NCI-H69 (cell line): ENCODE measurements at regions not wholly inside any gene's neighbourhood (a gene's known extent, or its start where the extent isn't known, plus 50 kb on each side); places are given as distances from the start of the nearest gene placed in this dataset.
"Not testable (repeated sequence)": the region's sequence is repeated elsewhere in the genome, so short reads cannot be mapped to it uniquely, and the experiment has no call there.

ENCODE experiments used
- DNase-seq: peaks from one replicate; lab custom pipeline; 2025; lab: John Stamatoyannopoulos, UW

DNA sequence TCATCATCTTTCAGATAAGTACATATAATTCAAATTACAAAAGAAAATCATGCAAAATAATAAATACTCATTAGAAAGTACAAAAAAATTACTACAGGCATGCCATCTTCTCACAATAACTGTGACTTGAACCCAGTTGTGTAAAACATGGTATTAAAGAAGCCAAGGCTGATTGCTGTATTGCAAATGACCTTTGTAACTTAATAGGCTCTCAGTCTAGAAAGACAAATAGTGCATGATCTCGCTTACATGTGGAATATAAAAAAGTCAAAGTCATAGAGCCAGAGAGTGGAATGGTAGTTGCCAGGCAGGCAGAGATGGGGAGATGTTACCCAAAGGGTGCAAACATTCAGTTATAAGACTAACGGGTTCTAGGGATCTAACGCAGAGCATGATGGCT is 626.1 kb downstream of the COL12A1 start:
- no peak for DNase-seq

DNA sequence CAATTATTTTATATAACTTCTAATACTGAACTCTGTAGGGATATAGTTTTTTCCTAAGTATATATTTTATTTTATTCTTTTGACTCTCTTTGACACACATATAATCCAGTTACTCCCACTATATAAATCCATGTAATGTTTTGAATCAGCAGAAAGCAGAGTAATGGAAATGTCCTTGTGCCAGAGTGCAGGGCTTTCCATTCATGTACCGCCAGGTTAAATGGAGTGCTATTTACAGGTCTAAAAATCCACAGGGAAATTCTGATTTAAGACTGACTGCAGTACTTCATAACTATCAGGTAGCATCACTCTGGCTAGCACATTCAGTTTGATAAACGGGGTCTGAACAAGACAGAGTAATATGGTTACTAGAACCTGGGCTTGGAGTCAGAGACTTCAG is 626.8 kb downstream of the COL12A1 start:
- DNase-seq = no peak

DNA sequence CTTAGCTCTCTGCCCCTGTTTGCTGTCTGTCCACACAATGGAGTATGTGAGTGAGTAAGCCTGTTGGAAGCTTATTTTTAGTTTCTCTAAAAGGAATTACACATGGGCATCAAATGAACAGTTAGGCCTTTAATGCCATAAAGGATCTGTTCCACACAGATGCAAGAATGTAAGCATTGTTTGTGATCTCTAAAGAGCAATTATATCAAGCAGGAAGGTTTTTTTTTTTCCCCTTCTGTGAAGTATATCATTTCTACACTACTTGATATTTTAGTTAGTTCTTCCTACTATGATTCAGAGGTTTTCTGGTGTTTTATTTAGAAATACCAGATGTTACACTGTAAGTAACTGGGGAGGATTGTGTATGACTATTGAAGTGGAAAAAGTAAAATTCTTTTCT is 627.5 kb downstream of the COL12A1 start:
- DNase-seq = no peak

DNA sequence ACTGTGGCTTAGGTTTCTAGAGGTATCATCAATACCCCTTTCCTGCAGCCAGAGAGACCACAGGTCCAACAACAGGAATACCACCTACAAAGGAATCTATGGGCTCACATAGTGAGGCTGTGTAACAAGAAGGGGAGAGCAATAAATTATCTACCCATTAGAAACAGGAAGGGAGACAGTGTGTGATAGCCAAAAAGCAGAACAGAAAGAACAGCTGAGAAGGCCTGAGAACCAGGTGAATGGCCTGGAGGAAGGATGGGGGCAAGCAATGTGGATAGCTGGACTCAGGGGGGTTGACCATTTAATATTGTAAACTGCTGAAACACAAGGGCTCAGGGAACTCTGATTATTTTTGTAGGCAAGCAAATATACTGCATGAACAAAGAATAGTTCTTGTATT is 628.2 kb downstream of the COL12A1 start:
- no peak for DNase-seq

DNA sequence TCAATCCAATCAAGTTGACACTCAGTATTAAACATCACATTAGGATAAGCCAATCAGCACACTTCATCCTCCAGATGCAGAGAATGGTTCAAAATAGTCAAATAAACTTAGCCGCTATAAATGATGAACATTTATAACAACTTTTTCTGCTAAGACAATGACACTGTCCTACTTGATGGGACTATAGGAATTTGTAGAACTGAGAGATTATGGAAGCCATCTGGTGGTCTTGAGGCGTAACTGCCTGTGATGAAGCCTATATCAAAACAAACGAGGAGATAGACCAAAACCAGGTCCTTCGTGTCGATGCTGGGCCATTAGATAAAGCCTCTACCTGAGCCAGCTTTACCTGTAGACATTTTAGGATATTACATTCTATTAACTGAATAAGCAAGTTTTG is 631.1 kb downstream of the COL12A1 start:
- DNase-seq = peak; percentile 21

DNA sequence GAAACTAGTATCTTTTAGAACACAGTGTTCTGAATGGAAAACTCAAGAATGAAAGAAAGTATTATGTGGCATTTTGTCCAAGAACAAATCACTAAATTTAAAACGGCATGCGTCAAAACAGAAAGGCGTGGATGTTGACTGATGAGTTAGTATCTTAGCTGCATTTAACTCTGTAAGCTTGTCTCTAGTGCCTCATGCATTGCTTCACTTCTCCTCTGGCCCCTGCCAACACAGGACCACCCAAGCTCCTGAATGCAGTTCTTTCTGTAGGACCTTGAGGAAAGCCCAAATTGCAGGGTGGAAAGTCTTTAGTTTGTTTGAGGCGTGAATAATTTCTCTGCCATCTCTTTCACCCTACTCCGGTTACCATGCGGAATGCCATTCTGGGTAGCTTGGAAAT is 632.2 kb downstream of the COL12A1 start:
- no peak for DNase-seq

DNA sequence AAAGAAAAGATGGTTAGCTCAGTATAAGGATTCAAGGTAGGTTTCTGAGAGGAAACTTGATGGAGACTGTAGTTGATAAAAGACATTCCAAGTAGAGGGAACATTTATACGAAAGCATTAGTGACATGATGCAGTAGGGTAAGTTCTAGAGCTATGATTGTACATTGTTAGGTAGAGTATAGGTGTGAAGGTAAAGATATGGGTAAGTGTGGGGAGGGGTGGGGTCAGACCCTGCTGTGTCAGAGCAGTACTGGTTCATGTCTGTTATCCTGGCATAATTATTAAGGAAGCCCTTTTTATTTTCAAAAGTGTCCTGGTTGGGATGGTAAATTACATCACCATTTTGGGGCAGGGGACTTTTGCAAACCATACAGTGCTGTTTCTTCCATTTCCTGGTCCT is 635.8 kb downstream of the COL12A1 start:
- no peak for DNase-seq

DNA sequence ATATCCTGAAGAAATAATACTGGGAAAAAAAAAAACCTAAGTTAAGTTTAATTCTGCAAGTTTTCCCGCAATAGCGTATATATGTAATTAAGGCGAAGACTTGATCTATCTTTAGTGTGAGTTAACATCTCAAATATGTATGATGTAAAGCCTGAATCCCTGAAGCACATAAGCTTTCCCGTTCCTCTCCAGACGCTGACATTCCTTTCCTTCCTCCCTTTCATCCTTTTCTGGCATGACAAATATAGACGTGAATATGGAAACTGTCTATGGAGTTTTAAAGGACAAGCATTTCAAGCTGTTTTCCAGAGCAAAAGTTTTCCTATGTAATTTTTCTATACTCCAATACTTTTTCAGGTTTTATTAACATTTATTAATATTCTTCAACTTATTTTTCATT is 637.0 kb downstream of the COL12A1 start:
- no peak for DNase-seq

DNA sequence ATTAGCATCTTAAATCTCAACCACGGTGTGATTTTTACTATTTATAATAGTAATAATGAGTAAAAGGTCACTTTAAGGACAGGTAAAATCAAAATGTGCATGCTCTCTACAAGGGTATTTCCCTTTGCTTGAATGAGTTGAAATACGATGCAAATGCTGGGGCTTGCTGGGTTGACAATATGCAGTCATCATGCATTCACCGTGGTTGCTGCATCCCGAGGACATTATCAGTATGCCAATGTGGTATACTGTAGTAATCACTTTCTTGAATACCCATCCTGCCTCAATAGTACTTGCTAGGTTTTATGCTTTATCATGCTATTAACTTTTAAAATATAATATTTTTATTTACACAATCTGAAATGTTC is 637.9 kb downstream of the COL12A1 start:
- DNase-seq = not testable (repeated sequence)

DNA sequence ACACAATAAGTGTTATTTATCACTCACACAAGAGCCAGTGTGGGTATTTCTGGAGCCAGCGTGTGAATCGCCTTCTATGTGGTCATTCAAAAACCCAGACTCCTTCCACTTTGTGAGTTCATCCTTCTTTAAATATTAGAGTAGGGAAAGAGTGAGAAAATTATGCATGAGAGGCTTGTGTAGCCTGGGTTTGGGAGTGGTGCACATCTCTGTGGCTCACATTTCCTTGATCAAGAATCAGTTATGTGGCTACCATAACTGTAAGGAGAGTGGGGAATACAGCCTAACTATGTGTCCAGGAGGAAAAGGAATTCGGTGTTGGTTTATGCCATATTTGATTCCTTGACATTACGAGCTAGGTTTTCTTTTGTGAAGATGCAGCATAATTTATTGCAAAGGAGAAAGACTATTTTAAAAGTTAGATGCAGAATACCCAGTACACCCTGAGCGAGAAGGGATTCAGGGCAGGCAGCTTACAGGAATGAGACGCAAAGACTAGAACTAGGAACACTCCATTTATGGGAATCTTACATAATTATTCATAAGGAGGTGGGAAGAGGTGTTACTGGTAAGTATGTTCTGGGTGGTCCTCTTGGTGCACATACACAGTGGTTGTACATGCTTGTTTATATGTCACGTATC is 638.5 kb downstream of the COL12A1 start:
- no peak for DNase-seq

DNA sequence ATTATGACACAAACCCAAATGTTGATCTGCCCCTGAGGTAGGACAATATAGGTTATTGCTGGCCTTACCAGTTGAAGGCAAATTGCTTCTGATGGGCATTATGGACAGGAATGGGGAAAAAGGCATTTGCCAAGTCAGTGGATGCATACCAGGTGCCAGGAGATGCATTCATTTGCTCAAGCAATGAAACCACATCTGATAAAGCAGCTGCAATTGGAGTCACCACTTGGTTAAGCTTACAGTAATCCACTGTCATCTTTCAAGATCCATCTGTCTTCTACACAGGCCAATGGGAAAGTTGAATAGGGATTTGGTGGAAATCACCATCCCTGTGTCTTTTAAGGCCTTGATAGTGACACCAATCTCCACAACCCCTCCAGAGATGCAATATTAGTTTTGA is 648.6 kb downstream of the COL12A1 start:
- no peak for DNase-seq

DNA sequence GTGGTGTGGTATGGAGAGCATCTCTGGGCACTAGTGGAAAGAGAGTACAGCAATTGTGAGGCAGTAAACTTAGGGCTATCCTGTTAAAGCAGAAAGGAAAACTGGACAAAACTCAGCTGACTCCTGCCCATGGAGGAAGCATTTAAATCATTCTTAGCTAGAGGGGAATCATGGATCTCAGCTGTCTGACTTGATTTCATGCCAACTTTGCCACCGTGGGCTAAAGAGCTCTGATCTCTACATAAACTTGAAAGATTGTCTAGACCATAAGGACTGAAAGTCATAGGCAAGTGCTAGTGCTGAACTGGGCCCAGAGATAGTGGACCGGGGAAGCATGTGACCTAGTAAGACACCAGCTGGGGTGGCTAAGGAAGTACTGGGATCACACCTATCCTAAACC is 651.8 kb downstream of the COL12A1 start:
- DNase-seq = no peak

DNA sequence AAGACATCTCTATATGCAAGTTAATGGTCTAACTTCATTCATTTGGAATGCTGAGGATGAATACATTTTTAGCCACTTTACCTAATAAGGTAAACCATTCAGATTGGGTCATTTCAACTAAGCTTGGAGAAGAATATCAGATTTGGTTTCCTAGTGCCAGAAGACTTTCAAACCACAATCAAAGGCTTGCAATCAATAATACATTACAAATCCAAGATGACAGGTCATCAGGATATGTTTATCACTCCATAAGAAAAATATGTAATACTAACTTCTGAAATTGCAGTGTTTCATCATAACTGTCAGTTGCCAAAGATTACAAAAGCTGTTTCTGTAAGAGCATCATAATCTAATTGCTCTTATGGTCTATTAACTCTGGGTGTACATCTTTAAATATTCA is 654.0 kb downstream of the COL12A1 start:
- no peak for DNase-seq

DNA sequence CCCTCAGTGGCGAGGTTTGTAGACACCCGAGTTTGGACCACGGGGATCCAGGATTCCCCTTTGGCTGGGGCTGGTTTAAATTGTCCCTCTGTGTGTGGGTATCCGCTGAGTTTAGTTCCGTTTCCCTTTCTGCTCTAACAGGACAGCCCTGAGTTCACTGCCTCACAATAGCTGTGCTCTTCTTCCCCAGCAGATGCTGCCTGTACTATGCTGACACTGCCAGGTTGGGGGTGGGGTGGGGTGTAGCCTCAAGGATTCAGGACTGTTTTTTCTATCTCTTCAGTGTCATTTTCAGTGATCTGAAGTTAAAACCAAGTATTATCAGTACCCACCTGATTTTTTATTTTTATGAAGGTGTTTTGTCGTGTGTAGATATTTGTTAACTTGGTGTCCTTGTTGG is 655.0 kb downstream of the COL12A1 start:
- DNase-seq = no peak

DNA sequence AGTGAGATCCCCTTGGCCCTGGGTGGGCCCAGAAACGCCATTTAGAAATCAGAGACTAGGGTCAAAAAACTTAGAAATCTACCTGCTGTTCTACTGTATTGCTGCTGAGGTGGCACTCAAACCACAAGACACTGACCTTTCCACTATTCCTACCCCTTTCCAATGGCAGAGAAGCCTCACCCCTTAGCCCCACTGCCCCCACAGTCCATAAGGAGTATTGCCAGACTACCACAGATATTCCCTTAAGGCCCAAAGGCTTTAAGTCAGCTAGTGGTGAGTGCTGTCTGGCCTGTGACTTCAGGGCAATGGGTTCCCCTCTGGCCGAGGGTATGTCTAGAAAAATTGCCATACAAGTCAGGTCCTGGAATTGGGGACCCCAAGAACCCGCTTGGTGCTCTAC is 656.1 kb downstream of the COL12A1 start:
- DNase-seq = no peak

DNA sequence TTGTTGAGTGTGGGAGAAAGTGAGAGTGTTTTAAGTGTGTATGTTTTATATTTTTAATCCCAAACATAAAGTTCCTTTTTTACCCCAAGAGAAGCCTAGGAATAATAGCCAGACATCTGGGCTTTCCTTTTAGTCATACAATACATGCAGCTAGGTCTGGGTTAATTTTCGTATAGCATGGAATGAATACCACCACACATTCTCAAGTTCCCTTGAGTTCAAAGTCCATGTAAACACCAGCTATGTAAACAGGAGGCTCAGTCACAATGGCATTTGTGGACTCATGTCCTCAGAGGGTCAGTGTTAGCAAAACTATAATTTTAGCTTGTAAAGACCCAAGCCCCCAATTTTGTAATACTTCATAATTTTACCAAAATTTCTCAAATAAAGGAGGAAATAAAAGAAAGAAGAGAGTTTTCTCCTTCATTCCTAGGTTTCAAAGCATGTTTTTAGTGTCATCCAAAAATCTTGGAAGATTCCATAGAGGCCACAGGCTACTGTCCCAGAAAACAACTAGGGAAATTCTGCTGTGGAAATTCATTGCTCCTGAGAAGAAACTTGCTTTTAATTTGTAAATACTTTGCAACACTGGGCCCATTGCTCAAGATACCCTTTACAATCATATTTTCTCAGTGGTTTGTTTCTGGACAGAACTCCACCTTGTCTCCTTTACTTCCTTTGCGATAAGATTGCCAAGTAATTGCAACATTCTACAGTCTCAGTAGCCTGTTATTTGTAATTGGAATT is 671.2 kb downstream of the COL12A1 start:
- DNase-seq = peak; percentile 9

DNA sequence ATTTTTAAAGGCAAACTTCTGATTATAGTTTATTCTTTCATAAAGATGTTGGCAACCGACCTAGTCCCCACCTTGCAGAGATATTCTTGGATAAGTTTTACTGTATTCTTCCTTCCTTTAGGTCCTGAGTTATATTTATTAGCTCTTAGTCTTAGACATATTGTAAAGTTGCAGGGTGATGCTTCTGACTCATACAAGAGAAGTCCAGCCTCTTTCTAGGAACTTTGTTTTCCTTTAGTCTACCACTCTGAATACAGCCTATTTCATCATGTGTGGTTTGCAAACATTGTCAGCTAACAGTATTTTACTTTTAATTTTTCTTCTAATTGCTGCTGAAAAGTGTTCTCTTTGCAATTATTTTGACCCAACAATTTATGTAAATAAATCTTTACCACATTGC is 686.7 kb downstream of the COL12A1 start:
- DNase-seq = no peak

DNA sequence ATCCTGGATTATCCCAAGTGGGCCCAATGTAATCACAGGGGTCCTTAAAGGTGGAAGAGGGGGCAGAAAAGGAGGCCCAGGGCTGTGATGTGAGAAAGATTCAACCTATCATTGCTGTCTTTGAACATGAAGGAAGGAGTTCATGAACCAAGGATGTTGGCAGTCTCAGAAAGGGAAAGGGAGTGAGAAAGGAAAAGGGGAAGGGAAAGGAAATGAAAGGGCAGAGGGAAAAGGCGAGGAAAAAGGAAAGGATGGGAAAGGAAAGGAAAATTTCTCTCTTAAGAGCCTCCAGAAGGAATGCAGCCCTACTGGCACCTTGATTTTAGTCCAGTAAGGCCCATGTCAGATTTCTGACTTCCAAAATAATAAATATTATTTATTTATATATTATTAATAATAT is 687.8 kb downstream of the COL12A1 start:
- no peak for DNase-seq

DNA sequence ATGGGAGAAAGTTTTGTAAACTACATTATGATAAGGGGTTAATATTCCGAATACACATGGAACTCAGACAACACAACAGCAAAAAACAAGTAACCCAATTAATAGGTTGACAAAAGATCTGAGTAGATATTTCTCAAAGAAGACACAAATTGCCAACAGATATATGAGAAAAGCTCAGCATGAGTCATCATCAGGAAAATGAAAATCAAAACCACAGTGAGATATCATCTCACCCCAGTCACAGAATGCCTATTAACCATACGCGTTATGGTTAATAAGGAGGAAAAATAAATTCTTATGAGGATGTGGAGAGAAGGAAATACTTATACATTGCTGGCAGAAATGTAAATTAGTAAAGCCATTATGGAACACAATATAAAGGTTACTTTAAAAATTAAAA is 695.0 kb downstream of the COL12A1 start:
- DNase-seq = no peak

DNA sequence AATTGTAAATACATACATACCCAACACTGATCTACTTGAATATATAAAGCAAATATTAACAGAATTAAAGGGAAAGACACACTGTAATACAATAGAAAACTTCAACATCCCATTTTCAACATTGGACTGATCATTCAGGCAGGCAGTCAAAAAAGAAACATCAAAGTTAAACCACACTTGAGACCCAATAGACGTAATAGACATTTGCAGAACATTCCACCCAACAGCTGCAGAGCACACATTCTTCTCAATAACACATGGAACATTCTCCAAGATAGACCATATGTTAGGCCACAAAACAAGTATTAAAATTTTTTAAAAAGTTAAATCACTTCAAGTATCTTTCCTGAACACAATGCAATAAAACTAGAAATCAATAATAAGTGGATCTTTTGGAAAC is 698.2 kb downstream of the COL12A1 start:
- DNase-seq = no peak

DNA sequence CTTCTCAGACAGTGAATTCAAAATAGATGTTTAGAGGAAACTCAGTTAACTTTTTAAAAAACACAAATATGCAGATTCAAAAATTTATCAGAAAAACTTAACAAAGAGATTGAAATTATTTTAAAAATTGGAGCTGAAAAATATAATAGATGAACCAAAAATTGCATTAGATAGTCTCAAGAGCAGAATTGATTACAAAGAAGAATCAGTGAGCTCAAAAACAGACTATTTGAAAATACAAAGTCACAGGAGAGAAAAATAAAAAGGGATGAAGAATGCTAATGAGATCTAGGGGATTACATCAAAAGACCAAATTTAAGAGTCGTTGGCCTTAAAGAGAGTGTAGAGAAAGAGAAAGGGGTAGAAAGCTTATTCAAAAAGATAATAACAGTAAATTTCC is 700.5 kb downstream of the COL12A1 start:
- DNase-seq = no peak

DNA sequence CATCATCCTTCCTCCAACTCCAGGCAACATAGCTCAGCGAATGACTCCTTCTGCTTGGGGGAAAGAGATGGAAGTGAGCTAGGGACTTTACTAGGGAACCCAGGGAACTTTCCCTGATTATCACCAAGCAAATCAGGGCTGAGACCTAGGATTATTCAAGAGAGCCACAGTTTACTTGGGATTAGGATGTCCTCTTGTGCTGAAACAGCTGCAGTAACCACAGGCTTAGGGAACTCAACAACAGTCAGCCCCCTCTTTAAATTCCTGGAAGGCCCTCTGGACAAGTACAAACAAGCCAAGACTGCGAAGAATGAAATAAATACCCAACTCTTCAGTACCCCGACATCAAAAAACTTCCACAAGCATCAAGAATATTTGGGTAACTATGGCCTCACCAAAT is 700.9 kb downstream of the COL12A1 start:
- DNase-seq = no peak

DNA sequence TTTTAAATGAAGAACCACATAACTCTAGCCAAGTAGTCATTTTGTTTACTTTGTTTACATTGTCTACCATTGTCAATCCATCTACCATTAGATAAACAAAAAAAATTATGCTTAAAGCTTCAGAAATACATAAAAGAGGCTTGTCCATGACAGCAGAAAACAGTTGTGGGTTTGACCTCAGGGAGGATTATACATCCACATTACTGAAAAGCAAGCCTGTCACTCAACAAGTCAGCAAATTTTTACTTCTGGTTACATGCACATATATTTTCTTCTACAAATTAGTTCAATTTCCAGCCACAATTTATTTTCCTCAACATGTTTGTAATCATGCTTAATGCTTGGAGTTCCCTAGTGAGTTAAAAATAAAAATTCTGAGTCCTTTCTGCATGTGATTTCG is 713.3 kb downstream of the COL12A1 start:
- DNase-seq = no peak

DNA sequence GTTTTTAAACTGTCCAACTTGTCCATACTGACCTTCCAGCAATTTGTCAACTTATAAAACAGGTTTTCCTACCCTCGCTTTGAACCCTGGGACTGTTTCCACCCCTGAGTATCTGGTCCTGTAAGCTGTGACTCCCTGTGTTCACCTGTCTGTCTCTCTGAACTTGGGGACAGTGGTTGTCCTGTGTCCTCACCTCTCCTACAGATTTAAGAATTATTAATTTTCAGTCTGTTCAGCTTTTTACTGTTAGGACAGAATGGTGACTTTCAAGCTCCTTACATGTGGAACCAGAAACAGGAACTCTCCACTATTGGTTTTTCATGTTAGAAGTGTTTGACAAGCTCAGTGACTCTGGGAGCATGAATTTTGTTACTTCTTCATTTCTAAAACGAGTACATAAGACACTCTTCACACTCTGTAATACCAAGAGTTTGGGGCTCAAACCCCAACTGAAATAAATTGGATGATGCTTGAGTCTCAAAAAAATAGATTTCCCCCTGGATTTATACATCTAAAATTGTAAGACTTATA is 713.9 kb downstream of the COL12A1 start:
- DNase-seq = no peak
